ENCODE measurements at regions not wholly inside any gene's neighbourhood (a gene's known extent, or its start where the extent isn't known, plus 50 kb on each side); places are given as distances from the start of the nearest gene placed in this dataset.

DNA sequence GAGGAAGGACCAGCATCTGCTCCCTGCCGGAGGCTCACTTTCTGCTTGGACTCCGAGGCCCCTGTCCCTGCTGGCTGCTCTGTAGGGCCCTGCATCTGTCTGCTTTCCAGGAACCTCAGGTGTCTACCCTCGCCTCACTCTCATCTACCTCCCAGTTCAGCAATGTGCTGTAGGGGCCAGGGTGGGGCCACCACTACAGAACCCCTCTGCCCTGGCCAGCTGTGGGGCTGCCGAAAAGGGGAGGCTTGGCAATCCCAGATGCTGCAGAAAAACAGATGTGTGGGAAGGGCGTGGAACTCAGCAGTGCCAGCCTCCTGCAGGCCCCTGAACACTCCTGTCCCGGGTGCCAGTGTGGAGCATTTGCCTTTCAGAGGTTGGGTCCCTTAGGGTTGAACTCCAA is 80.1 kb upstream of the ZNF469 start:
- TF ChIP-seq TAF1 (IDR thresholded peaks at IDR 0.05; ENCODE audit: low read depth, low read length) (no peak), POLR2A (IDR thresholded peaks at IDR 0.05; ENCODE audit: low read depth, low read length) (no peak), POLR2AphosphoS5 (IDR thresholded peaks at IDR 0.05; ENCODE audit: low read depth, low read length) (no peak), PAX5 (IDR thresholded peaks at IDR 0.05; ENCODE audit: insufficient read depth, low read length, severe bottlenecking) (no peak)
